Stimulated activated CD8-positive, alpha-beta memory T cell treated with anti-CD3 and anti-CD28 coated beads, Interleukin-15, amount 100 ng/mL, for 1 hour (primary cell): ENCODE measurements at regions not wholly inside any gene's neighbourhood (a gene's known extent, or its start where the extent isn't known, plus 50 kb on each side); places are given as distances from the start of the nearest gene placed in this dataset.

Source experiments
- DNase-seq: peaks from one replicate; pipeline ENCODE4 v3.0.0-alpha.2; 2020; ENCODE audit warnings: low read depth

GRCh38 chr14:101706509-101707067 is 54.9 kb upstream of the PPP2R5C start:
- DNase-seq = no peak

- DNase-seq = peak; percentile 47
Measured at GRCh38 chr14:101707068-101707842, 54.3 kb upstream of the PPP2R5C start.

DNA sequence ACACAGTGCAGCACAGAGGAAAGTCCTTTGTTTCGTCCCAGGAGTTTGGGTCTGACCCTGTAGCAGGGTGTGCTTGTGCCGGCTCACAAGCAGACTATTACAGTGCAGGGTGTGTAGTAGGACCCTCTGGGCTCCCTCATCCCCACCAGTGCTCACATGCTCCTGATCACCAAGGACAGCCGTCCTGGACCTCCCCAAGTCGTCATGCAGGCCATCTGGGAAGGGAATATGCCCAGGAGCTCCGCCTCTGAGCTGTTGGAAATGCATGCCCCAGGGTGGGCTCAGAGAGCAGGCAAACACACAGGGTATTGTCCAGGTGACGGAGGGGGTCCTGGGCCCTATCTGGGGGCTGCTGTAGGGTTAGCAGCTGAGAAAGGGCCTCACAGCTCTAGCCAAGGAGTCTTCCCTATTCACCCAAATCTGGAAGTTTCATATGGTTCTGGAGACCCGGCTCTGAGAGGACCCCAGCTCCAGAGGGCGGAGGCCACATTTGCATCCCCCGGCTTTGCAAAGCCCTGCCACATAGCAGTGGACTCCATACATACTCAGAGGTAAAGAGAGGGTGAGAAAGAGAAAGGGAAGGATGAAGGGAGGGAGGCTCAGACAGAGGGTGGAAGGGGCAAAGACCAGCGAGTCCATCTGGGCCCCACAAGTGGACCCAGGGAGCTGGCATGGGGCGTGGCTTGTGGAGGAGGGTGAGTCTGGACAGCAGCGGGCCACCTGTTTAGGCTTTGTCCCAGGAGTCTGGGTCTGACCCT is 53.5 kb upstream of the PPP2R5C start:
- no peak for DNase-seq

DNA sequence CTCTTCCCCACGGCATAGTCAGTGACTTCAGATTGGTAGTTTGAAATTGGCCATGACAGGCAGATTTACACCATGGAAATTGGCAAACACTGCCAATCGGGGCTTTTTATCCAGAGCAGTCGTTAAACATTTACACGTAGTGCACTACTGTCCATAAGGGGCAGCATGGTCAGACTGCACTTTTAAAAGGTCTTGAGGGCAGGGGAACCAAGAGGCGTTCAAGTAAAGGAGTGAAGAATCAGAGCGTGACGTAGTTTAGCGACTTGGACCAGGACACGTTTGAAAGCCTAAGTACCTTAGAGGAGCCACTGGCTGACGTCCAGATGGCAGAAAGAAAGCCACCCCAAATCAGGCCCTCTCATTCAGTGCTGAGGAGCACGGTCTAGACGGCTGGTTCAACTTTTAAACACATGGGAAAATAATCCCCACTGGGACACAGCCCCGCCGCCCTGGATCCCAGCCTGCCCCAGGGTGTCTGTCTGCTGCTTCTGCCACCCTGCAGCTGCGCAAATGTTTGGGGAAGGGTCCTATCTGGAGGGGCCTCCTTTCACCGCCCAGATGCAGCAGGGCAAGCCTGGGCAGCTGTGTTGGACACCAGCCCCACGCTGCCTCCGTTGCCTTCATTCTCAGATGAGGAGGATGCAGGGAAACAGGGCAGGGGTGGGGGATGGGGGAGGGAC is 52.5 kb upstream of the PPP2R5C start:
- no peak for DNase-seq

DNA sequence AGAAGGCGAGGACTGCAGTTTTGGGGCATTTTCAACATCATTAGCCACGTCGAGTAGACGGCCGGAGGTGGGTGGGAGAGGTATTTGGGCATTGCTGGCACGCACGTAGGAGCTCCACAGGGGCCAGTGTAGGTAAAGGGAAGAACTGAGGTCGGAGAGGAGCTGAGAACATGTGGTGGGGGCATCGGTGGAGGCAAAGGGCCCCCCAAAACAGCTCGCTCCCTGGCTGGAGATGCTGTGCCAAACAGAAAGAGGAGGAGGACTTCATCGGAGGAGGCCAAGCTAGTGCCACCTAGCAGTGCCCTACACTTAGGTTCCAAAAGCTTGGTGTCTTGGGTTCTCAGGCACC is 52.0 kb upstream of the PPP2R5C start:
- DNase-seq = no peak

- DNase-seq = no peak
Measured at GRCh38 chr14:101709962-101710931, 51.3 kb upstream of the PPP2R5C start.

- DNase-seq = no peak
Measured at GRCh38 chr14:101711041-101711856, 50.3 kb upstream of the PPP2R5C start.
